HG03135 (cell line): ENCODE measurements at regions not wholly inside any gene's neighbourhood (a gene's known extent, or its start where the extent isn't known, plus 50 kb on each side); places are given as distances from the start of the nearest gene placed in this dataset.

ENCODE experiments used
- ATAC-seq: cut with Tn5 transposase; IDR thresholded peaks from one replicate; pipeline ENCODE4 v1.9.1; 2021; ENCODE audit warnings: mild to moderate bottlenecking, moderate library complexity; ENCODE audit not compliant: unreplicated experiment

DNA sequence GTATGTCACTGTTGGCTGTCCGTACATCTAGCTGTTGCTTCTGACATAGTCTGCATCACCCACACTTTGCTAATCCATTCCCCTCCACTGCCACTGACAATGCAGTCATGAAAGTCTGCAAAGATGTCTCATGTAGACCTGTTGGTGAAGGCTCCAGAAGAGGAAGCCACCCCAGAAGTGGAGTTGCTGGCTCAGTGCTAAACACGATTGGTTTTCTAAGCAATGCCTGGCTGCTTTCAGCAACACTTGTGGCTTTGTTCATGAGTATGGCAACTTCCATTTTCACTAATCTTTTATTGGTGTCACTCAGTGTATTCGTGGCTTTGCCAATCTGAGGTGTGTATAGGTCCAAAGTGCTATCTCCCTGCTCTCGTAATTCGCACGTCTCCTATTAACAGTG lies 288.1 kb downstream of the GADD45G start:
- ATAC-seq = no peak

DNA sequence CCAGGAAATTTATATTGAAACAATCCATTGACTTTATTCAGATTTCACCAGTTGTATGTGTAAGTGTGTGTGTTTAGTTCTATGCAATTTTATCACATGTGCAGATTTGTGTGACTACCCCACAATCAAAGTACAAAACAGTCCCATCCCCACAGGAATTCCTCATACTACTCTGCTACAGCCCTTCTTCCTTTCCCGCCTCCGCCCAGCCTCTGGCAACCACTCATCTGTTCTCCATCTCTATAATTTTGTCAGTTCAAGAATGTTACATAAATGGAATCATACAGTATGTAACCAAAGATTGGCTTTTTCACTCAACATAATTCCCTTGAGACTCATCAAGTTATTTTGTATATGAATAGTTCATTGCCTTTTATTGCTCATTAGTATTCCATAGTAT lies 289.1 kb downstream of the GADD45G start:
- ATAC-seq = no peak

DNA sequence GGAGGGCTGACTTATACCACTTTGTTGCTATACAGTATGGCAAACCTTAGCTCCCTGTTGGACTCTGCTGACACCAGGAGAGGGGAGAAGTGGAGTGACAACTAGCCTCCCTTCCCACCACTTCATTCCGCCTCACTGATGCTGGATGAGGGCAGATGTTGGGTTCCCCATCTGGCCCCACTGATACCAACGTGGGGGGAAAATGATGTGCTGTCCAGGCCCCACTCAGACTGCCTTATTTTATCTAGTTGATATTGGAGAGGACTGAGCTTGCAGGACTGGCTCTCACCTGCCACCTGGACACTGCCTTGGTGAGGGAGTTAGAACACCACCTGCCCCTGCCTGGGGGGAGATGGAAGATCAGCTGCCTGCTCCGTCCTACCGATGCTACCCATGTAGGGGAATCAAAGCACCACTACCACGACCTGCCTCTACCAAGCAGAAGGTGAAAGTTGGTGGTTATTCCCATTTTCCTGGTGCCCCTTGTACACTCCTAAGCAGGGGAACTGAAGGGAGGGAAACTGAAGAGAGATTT lies 292.1 kb downstream of the GADD45G start:
- no peak for ATAC-seq

DNA sequence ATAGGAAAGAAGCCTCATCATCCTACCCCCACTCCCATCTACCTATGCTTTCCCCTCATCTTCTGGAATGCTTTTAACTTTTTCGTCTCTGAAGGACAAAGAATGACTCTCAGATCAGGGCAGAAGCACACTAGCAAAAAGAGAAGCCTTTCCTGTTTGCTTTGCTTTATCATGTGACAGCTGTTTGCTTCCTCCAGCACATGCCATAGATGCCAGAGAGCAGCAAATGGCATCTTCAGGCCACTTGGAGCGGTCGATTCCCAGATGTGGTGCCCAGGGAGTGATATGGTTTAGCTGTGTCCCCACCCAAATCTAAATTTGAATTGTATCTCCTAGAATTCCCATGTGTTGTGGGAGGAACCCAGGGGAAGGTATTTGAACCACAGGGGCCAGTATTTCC lies 294.8 kb downstream of the GADD45G start:
- ATAC-seq = no peak

DNA sequence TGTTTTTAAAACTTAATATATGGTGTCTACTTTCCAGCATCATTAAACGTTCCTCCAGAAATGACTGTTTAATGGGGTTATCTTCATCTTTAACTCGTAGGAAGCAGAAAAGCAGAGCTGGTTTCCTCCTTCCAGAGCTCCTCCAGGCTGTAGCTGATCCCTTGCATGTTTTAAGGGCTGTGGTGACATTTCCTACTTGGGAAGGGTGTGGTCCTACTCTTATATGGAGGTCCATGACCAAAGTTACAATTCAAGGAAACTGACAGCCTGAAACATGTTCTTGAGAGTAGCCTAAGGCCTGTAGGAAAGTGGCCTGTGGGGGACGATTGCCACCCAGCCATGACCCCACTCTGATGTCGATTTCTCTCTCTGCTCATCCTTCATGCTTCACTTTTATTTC lies 297.1 kb downstream of the GADD45G start:
- no peak for ATAC-seq

DNA sequence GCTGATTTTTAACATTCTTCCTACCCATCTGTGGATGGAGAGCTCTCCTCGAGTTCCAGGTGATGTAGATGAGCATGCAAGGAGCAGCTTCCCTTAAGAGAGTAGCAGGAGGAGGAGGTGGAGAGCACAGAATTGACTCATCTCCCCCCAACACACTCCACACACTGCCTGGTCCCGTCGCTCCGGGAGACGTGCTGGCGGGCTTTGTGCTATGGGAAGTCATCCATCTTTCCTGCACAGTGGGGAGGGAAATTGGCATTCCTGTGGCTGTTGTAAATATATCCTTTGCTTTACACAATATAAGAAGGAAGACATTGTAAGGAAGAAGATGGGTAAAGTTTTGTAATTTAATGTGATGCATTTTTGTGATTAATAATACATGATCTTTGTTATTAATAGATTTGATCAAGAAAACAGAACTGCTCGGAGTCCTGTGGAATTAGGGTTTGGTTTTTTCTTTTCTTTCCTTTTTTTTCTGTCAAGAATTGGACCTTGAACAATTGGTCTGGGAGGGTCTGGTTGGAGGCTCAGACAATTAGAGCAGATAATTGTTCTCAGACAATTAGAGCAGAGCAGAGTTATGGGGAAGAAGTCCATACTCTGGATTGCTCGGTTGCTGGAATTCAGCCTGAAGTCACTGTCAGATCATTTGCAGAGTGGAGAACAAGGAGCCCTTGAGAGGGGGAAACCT lies 297.8 kb downstream of the GADD45G start:
- ATAC-seq = no peak

- ATAC-seq = no peak
Observed at GRCh38 chr9:89903141-89903475, 298.3 kb downstream of the GADD45G start.

- no peak for ATAC-seq
Observed at GRCh38 chr9:89905606-89906338, 301.0 kb downstream of the GADD45G start.

GRCh38 chr9:89911721-89912604 lies 307.2 kb downstream of the GADD45G start:
- no peak for ATAC-seq

- no peak for ATAC-seq
Observed at GRCh38 chr9:89912605-89912953, 307.8 kb downstream of the GADD45G start.

- no peak for ATAC-seq
Observed at GRCh38 chr9:89915187-89915586, 310.4 kb downstream of the GADD45G start.

GRCh38 chr9:89916001-89916597 lies 311.3 kb downstream of the GADD45G start:
- no peak for ATAC-seq

DNA sequence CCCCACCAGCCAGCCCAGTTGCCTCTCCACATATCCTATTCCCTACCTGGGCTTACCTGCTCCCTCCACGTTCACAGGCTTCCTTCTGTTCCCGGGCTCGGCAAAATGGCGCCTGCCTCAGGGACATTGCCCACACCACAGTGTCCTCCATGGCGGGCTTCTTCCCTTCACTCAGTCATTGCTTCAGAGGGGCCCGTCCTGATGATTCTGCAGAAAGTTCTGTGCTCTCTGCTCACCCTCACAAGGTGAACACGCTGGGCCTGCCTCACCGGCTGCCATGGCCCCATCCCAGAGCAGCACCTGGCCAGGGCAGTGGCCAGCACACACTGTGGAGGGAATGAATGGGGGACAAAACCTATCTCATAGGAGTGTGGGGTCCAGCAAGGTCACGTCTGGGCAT lies 313.0 kb downstream of the GADD45G start:
- ATAC-seq = no peak

- ATAC-seq = no peak
Observed at GRCh38 chr9:89919171-89919681, 314.4 kb downstream of the GADD45G start.

DNA sequence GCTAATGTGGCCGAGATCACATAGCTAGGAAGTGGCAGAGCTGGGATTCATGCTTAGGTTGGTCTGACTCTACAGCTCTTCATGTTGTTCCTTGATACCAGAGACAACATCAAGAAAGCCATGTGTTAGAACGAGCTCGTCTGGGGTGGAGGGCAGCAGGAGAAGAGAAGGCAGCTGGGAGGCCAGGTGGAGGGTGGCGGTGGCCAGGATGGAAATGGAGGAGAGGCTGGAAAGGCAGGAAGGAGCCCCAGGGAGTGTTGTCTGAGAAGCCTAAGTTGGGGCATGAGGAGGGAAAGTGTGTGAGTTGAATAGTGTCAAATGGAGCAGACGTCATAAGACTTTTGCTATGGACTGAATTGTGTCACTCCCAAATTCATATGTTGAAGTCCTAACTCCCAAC lies 315.3 kb downstream of the GADD45G start:
- ATAC-seq = no peak

- no peak for ATAC-seq
Observed at GRCh38 chr9:89920951-89921350, 316.1 kb downstream of the GADD45G start.

- ATAC-seq = no peak
Observed at GRCh38 chr9:89922099-89922498, 317.3 kb downstream of the GADD45G start.

GRCh38 chr9:89923174-89923573 lies 318.4 kb downstream of the GADD45G start:
- no peak for ATAC-seq

DNA sequence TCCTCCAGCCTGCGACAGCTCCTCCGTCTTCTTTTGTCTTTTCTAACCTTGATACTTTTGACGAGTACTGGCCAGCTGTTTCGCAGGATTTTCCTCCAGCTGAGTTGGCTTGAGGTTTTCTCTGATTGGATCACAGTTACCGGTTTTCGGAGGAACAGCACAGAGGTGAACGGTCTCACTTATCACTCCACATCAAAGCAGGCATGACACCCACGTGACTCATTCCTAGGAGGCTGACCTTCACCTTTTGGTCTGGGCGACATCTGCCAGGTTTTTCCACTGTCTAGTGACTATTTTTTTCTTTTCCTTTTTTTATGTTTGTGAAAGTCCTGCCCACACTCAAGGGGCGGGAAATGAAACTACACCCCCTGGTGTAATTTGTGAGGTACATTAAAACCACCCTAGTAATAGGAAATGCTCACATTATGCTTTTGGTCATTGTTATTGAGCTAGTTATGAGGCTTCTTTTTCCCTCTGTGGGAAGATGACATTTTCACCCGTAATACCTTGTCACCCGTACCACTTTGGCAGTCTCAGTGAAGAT lies 319.2 kb downstream of the GADD45G start:
- no peak for ATAC-seq

DNA sequence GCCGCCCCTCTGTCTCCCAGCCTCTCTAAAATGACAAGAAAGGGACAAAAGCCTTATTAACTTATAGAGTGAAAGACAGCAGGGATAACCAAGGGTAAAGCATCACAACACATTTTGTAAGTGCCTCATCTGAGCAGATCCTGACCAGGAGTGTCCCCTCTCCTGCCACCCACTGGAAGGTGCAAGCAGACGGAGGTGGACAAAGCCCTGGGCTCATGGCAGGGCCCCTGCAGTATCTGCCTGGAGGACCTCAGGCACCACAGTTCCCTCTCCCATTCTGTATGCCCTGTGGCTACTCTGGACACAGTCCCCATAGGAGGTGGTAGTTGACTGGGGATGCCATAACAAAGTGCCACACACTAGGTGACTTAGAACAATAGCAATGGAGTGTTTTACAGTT lies 319.8 kb downstream of the GADD45G start:
- no peak for ATAC-seq

GRCh38 chr9:89926167-89926566 lies 321.4 kb downstream of the GADD45G start:
- no peak for ATAC-seq
